GM10266 (cell line): ENCODE measurements at regions not wholly inside any gene's neighbourhood (a gene's known extent, or its start where the extent isn't known, plus 50 kb on each side); places are given as distances from the start of the nearest gene placed in this dataset.

Source experiments
- DNase-seq: peaks from one replicate; pipeline ENCODE4 v3.0.0; 2012; ENCODE audit errors: extremely low spot score
- TF ChIP-seq, protein P1 (sequence below): IDR thresholded peaks from 2 replicates; pipeline ENCODE4 v1.5.1; 2012; ENCODE audit warnings: mild to moderate bottlenecking, low read depth; ENCODE audit not compliant: control insufficient read depth, insufficient read depth; ENCODE audit errors: missing control alignments

GRCh38 chrX:109312757-109313156 lies 169.1 kb downstream of the GUCY2F start:
- no peak for DNase-seq

DNA sequence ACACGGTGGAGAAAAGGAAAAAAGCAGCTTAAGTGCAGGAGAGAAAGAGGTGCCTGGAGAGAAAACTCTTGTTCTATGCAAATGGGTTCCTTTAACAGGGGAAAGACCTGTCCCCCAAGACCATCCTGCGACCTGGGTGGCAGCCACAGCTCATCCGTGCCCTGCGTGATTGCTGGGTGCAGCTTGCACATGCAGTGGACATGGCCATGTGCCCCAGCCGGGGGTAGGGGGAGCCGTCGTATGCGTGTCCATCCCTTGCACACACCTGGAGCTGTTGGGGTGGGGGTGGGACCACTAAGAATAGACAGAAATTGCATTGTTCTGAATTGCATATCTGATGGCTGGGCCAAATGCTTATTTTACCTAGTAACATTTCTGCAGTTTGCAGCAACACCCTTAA lies 171.9 kb downstream of the GUCY2F start:
- no peak for DNase-seq
- TF ChIP-seq, protein P1, sequence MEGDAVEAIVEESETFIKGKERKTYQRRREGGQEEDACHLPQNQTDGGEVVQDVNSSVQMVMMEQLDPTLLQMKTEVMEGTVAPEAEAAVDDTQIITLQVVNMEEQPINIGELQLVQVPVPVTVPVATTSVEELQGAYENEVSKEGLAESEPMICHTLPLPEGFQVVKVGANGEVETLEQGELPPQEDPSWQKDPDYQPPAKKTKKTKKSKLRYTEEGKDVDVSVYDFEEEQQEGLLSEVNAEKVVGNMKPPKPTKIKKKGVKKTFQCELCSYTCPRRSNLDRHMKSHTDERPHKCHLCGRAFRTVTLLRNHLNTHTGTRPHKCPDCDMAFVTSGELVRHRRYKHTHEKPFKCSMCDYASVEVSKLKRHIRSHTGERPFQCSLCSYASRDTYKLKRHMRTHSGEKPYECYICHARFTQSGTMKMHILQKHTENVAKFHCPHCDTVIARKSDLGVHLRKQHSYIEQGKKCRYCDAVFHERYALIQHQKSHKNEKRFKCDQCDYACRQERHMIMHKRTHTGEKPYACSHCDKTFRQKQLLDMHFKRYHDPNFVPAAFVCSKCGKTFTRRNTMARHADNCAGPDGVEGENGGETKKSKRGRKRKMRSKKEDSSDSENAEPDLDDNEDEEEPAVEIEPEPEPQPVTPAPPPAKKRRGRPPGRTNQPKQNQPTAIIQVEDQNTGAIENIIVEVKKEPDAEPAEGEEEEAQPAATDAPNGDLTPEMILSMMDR = no peak

More at GRCh38 chrX:109312757-109313156, 169.1 kb downstream of the GUCY2F start:
- TF ChIP-seq, protein P1 = no peak

DNA sequence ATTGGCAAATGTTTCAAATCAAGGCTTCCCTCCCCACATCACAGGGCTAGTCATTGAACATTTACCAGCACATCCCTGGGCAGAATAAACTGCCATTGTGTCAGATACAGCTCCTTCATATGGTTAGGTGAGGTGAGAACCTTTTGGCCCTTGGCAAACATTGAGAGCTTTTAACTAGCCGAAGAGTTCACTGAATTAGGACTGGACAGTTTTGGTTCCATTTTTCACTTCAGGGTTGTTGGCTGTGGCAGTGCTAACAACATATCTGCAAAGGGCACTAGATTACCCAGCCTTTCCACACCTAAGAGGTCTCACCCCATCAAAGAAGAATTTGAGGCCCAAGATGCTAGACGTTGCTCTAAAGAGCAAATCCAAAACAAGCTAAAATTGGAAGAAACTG lies 180.7 kb downstream of the GUCY2F start:
- TF ChIP-seq, protein P1 = no peak
- DNase-seq = no peak

DNA sequence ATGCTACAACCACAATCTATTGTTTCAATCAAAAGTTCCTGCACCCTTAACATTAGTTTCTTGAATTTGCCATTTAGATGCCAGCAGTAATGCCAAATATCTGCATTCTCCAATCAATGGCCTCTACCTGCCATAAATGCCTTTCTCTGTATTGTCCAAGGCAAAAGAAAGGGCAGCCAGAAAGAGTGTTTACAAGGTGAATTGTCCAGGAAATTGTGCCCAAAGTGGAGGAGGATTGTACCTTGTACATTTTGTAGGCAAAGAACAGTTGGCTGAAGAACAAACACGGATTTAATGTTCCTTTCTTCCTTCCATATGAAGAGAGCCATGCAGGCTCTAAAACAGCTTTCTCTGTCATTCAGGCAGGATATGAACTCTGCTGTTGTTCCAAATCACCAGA lies 181.5 kb downstream of the GUCY2F start:
- DNase-seq = no peak
- TF ChIP-seq, protein P1 = no peak

DNA sequence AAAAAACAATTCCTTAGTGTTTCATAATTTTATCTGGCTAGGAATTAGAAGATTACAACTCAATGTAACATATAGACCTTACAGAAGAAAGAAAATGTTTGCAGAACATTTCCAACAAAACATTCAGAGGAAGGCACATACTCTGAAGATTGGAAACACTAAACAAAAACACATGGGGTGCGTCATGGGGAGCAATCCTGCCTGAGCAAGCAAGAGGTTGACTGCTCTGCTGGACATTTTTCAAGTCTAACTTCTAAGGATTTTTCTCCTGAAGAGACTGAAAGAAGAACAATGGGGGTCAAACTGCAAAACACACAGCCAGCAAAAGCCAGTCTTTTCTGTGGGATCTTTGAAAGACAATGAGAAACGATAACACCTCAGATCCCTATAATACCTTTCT lies 182.8 kb downstream of the GUCY2F start:
- TF ChIP-seq, protein P1 = no peak
- no peak for DNase-seq

- TF ChIP-seq, protein P1 = no peak
- no peak for DNase-seq
Observed at GRCh38 chrX:109294097-109294814, 187.6 kb downstream of the GUCY2F start.

GRCh38 chrX:109283870-109284269 lies 198.0 kb downstream of the GUCY2F start:
- DNase-seq = no peak
- TF ChIP-seq, protein P1 = no peak
